ENCODE measurements at regions not wholly inside any gene's neighbourhood (a gene's known extent, or its start where the extent isn't known, plus 50 kb on each side); places are given as distances from the start of the nearest gene placed in this dataset.

DNA sequence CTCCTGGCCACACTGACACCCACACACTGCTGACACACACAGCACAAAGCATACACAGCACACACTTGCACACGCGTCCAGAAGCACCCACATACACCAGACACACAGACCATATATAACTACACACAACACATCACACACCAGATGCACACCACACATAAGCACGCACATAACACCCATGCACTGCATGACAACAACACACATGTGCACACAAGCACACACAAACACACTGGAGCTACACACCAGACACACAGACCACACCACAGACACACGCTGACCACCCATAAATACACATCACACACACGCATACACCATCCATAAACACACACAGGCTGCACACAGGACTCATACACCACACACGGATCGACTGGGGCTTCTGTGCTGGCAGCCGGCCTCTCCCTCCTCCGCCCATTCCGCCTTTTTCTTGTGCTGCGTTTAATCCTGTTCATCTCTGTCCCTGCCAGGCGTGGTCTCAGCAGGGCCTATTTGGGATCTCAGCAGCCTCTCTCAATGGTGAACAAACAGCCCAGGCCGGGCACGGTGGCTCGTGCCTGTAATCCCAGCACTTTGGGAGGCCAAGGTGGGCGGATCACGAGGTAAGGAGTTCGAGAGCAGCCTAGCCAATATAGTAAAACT is 396.9 kb upstream of the MYT1L start:
- H3K36me3 ChIP-seq (ENCODE audit: control insufficient read depth in 2 of 4, insufficient read depth in 4 of 4, low read length in 3 of 4) = no peaks in the 10 kb centered on the region
- ChIA-PET POLR2A (ENCODE audit: partially characterized antibody) (no interaction called here), CTCF (ENCODE audit: partially characterized antibody) (interaction anchor here (0.9 to 1.2 kb wide), 2 partner anchors 29 to 31 kb away, joined by 3 to 5 read pairs; no protein-coding TSS in a partner anchor)
- peaks cover 0 to 4% of the 10 kb centered on the region in 2 experiments for H4K20me1 ChIP-seq (replicated peaks in 1 of 2; ENCODE audit: control insufficient read depth in 1 of 2, insufficient read depth in 2 of 2, low read length in 2 of 2)
- no peak overlapping the region for H3K27ac ChIP-seq (ENCODE audit: low read depth, low read length)
- peak overlapping the region; percentile 70 for H3K4ac ChIP-seq (replicated peaks; ENCODE audit: insufficient read length, low read depth, low read length)
- no peaks in the 10 kb centered on the region for H3K4me1 ChIP-seq (replicated peaks in 1 of 4; ENCODE audit: control insufficient read depth in 3 of 4, insufficient read depth in 4 of 4, low read length in 3 of 4)
- H2BK15ac ChIP-seq (ENCODE audit: low read length) = peak overlapping the region; percentile 90; the same call in 1 of the 2 replicates
- H3K9ac ChIP-seq (replicated peaks in 1 of 4; ENCODE audit: extremely low read depth in 1 of 4, low read depth in 3 of 4, low read length in 3 of 4) = no peak overlapping the region
- no peaks in the 10 kb centered on the region for H3K27me3 ChIP-seq (replicated peaks in 1 of 4; ENCODE audit: control insufficient read depth in 3 of 4, extremely low read depth in 1 of 4, insufficient read depth in 3 of 4, low read length in 3 of 4)
- DNase-seq (ENCODE audit: low read depth in 1 of 2, low spot score in 2 of 2) (no peak), FAIRE-seq (no peak)
- H3K23me2 ChIP-seq (ENCODE audit: low read depth, low read length) = no peaks in the 10 kb centered on the region
- no peaks in the 10 kb centered on the region for H3K79me1 ChIP-seq (ENCODE audit: low read depth, low read length)
- peak overlapping the region; percentile 0; the same call in 1 of the 2 replicates for H3K18ac ChIP-seq (ENCODE audit: extremely low read depth, low read length)
- H2BK5ac ChIP-seq (ENCODE audit: low read depth, low read length) = peak overlapping the region; percentile 73
- 0 out of 2 replicates have a peak overlapping the region, but pooled peaks have one; percentile 75 for H2AK5ac ChIP-seq (ENCODE audit: low read depth, low read length)
- no peaks in the 10 kb centered on the region for H3K79me2 ChIP-seq (ENCODE audit: control insufficient read depth in 1 of 2, insufficient read depth in 2 of 2, low read length in 2 of 2)
- no peak overlapping the region for H2BK120ac ChIP-seq (replicated peaks; ENCODE audit: low read depth, low read length)
- H3K14ac ChIP-seq (ENCODE audit: insufficient read length) = no peak overlapping the region
- no peak overlapping the region for H3K23ac ChIP-seq (ENCODE audit: insufficient read length)
- no peak overlapping the region for H2BK20ac ChIP-seq (ENCODE audit: low read length)
- 93% methylated on average over 18 of the region's 18 CpGs; no CpG with 5 or more reads in 1 of the 2 experiments for WGBS, 2 experiments (ENCODE audit: extremely low coverage in 1 of 2, insufficient coverage in 1 of 2, insufficient read length in 1 of 2, insufficient replicate concordance in 2 of 2, low coverage in 1 of 2, low lambda C conversion rate in 2 of 2, missing lambda C conversion rate in 1 of 2)
- H4K91ac ChIP-seq (replicated peaks; ENCODE audit: insufficient read length, low read length) = peak overlapping the region; percentile 17
- H4K8ac ChIP-seq (ENCODE audit: extremely low read depth, insufficient read depth, low read length) = 0 out of 2 replicates have a peak overlapping the region, but pooled peaks have one; percentile 40
- no peaks in the 10 kb centered on the region for H3K9me3 ChIP-seq (ENCODE audit: insufficient read depth in 2 of 2, low read depth in 1 of 2, low read length in 1 of 2)
- H2AFZ ChIP-seq (ENCODE audit: low read length) = no peak overlapping the region
- H2BK12ac ChIP-seq (ENCODE audit: low read depth, low read length) = 0 out of 2 replicates have a peak overlapping the region, but pooled peaks have one; percentile 60
- no peak overlapping the region for H3K4me3 ChIP-seq (ENCODE audit: extremely low read depth in 1 of 4, insufficient read depth in 2 of 4, low read depth in 3 of 4, low read length in 4 of 4)
- H3K56ac ChIP-seq (replicated peaks; ENCODE audit: insufficient read length, low read depth, low read length) = no peak overlapping the region
- H4K5ac ChIP-seq (ENCODE audit: insufficient read length, low read depth, low read length) = no peak overlapping the region
- H3K4me2 ChIP-seq (ENCODE audit: insufficient read depth in 1 of 2, low read depth in 2 of 2, low read length in 2 of 2) = no peak overlapping the region
- TF ChIP-seq CBX8 (IDR thresholded peaks at IDR 0.05; ENCODE audit: borderline replicate concordance, low read depth, low read length) = no peak
- no peak for TF ChIP-seq MAX (IDR thresholded peaks at IDR 0.05)
- TF ChIP-seq TEAD4 (IDR thresholded peaks at IDR 0.05; ENCODE audit: low read depth, low read length) = no peak
- TF ChIP-seq POU5F1 (IDR thresholded peaks at IDR 0.05; ENCODE audit: low read depth, low read length) = no peak
- TF ChIP-seq SP1 (IDR thresholded peaks at IDR 0.05; ENCODE audit: low read depth, low read length) = no peak
- TF ChIP-seq, protein P1, sequence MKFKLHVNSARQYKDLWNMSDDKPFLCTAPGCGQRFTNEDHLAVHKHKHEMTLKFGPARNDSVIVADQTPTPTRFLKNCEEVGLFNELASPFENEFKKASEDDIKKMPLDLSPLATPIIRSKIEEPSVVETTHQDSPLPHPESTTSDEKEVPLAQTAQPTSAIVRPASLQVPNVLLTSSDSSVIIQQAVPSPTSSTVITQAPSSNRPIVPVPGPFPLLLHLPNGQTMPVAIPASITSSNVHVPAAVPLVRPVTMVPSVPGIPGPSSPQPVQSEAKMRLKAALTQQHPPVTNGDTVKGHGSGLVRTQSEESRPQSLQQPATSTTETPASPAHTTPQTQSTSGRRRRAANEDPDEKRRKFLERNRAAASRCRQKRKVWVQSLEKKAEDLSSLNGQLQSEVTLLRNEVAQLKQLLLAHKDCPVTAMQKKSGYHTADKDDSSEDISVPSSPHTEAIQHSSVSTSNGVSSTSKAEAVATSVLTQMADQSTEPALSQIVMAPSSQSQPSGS (IDR thresholded peaks at IDR 0.05; ENCODE audit: low read length) = no peak
- TF ChIP-seq CEBPB (IDR thresholded peaks at IDR 0.05; ENCODE audit: low read depth, low read length) = no peak
- no peak for TF ChIP-seq HDAC6 (IDR thresholded peaks at IDR 0.05; ENCODE audit: low read depth, low read length)
- no peak for TF ChIP-seq TCF12 (IDR thresholded peaks at IDR 0.05; ENCODE audit: low read depth, low read length)
- no peak for TF ChIP-seq SP2 (IDR thresholded peaks at IDR 0.05; ENCODE audit: low read length)
- no peak for TF ChIP-seq CREB1 (IDR thresholded peaks at IDR 0.05)

Measured in H1 (cell line).